Chondrocyte (in vitro differentiated cells): ENCODE measurements at regions not wholly inside any gene's neighbourhood (a gene's known extent, or its start where the extent isn't known, plus 50 kb on each side); places are given as distances from the start of the nearest gene placed in this dataset.

Experiments used
- DNase-seq: peaks from one replicate; pipeline ENCODE4 v3.0.0; 2021; ENCODE audit warnings: mixed read lengths, low spot score
- H3K27ac Mint-ChIP-seq: one replicate; pipeline ENCODE4 v1.8.0; 2021; ENCODE audit warnings: mild to moderate bottlenecking, moderate library complexity, mixed read lengths; ENCODE audit not compliant: unreplicated experiment
- H3K27me3 Mint-ChIP-seq: 2 replicates; pipeline ENCODE4 v1.8.0; 2021; ENCODE audit warnings: low read depth, mixed read lengths
- H3K36me3 Mint-ChIP-seq: 2 replicates; pipeline ENCODE4 v1.8.0; 2021; ENCODE audit warnings: low read depth, mixed read lengths
- H3K4me1 Mint-ChIP-seq: 2 replicates; pipeline ENCODE4 v1.8.0; 2021; ENCODE audit warnings: low read depth, mild to moderate bottlenecking, mixed read lengths
- H3K4me3 Mint-ChIP-seq: one replicate; pipeline ENCODE4 v1.8.0; 2021; ENCODE audit warnings: mild to moderate bottlenecking, moderate library complexity, mixed read lengths; ENCODE audit not compliant: unreplicated experiment
- H3K9me3 Mint-ChIP-seq: 2 replicates; pipeline ENCODE4 v1.8.0; 2021; ENCODE audit warnings: low read depth, mixed read lengths
- CTCF ChIP-seq: fragments of 200-600 bp; sonication (generic); IDR thresholded peaks from 2 replicates; pipeline ENCODE4 v1.5.0; 2021; ENCODE audit warnings: antibody characterized with exemption, mild to moderate bottlenecking, moderate library complexity

GRCh38 chr10:108450280-108450679 lies 1285.8 kb upstream of the SORCS1 start:
- H3K4me1 Mint-ChIP-seq = no peaks in the 10 kb centered on the region
- H3K4me3 Mint-ChIP-seq = no peak overlapping the region
- H3K27me3 Mint-ChIP-seq = no peaks in the 10 kb centered on the region
- H3K36me3 Mint-ChIP-seq = no peaks in the 10 kb centered on the region
- H3K9me3 Mint-ChIP-seq = peaks cover 6% of the 10 kb centered on the region
- DNase-seq = no peak
- H3K27ac Mint-ChIP-seq = no peak overlapping the region
- TF ChIP-seq CTCF = no peak

GRCh38 chr10:108445746-108446145 lies 1281.2 kb upstream of the SORCS1 start:
- Mint-ChIP-seq H3K36me3 (no peaks in the 10 kb centered on the region), H3K9me3 (no peaks in the 10 kb centered on the region), H3K4me3 (no peak overlapping the region), H3K27ac (no peak overlapping the region), H3K27me3 (no peaks in the 10 kb centered on the region), H3K4me1 (no peaks in the 10 kb centered on the region)
- DNase-seq = no peak
- no peak for TF ChIP-seq CTCF

- no peaks in the 10 kb centered on the region for H3K9me3 Mint-ChIP-seq
- H3K4me3 Mint-ChIP-seq = no peak overlapping the region
- DNase-seq = no peak
- TF ChIP-seq CTCF = no peak
- no peaks in the 10 kb centered on the region for H3K4me1 Mint-ChIP-seq
- no peaks in the 10 kb centered on the region for H3K27me3 Mint-ChIP-seq
- no peaks in the 10 kb centered on the region for H3K36me3 Mint-ChIP-seq
- H3K27ac Mint-ChIP-seq = no peak overlapping the region
Observed at GRCh38 chr10:108443636-108444035, 1279.1 kb upstream of the SORCS1 start.

GRCh38 chr10:108439397-108439796 lies 1274.9 kb upstream of the SORCS1 start:
- no peak for TF ChIP-seq CTCF
- Mint-ChIP-seq H3K9me3 (no peaks in the 10 kb centered on the region), H3K4me3 (no peak overlapping the region), H3K36me3 (no peaks in the 10 kb centered on the region), H3K4me1 (no peaks in the 10 kb centered on the region), H3K27me3 (no peaks in the 10 kb centered on the region), H3K27ac (no peak overlapping the region)
- no peak for DNase-seq

DNA sequence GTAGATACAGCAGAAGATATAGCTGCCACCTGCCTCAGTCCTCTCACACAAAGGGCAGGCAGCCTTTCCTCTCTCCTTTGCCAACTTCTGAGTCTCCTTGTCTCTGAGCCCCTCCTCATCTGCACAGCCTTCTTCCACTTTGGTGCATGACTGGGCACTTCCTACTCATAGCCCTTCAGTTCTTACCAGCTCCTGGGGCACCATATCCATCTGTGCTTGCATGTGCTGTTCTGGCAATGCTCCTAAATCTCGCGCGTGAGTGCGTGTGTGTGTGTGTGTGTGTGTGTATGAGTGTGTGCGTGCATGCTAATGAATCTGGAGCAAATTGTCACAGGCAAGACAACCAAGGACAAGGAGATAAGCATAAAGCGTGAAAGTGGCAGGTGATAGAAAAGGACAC lies 1271.6 kb upstream of the SORCS1 start:
- Mint-ChIP-seq H3K4me1 (no peaks in the 10 kb centered on the region), H3K36me3 (no peaks in the 10 kb centered on the region), H3K27ac (no peak overlapping the region), H3K27me3 (no peaks in the 10 kb centered on the region), H3K4me3 (no peak overlapping the region), H3K9me3 (peaks cover 6% of the 10 kb centered on the region)
- no peak for TF ChIP-seq CTCF
- no peak for DNase-seq
